Transverse colon (tissue), 4 donors: ENCODE measurements at regions not wholly inside any gene's neighbourhood (a gene's known extent, or its start where the extent isn't known, plus 50 kb on each side); places are given as distances from the start of the nearest gene placed in this dataset.
"Not testable (repeated sequence)": the region's sequence is repeated elsewhere in the genome, so short reads cannot be mapped to it uniquely, and the experiment has no call there.

Experiments
- DNase-seq: peaks from one replicate; pipeline ENCODE4 v3.0.0-alpha.2; 2019
- H3K27ac ChIP-seq, 4 donors: fragments of 200-600 bp; sonication (generic); 2 replicates each; pipeline ENCODE4 v1.5.1; 2016 to 2018; ENCODE audit warnings: inconsistent platforms in 4 of 4
- H3K27me3 ChIP-seq: fragments of 200-600 bp; sonication (generic); 2 replicates; pipeline ENCODE4 v1.5.1; 2017; ENCODE audit warnings: inconsistent platforms
- H3K36me3 ChIP-seq, 4 donors: fragments of 200-600 bp; sonication (generic); 2 replicates each; pipeline ENCODE4 v1.5.1; 2017 to 2019; ENCODE audit warnings: inconsistent platforms in 4 of 4
- H3K4me1 ChIP-seq, 4 donors: fragments of 200-600 bp; sonication (generic); 2 replicates each; pipeline ENCODE4 v1.5.1; 2017 to 2020; ENCODE audit warnings: inconsistent platforms in 4 of 4
- H3K4me3 ChIP-seq, 4 donors: fragments of 200-600 bp; sonication (generic); 1 replicate in 1 of 4; 2 replicates in 3 of 4; pipeline versions ENCODE4 v1.5.1 to v1.6.1; 2017 to 2019; ENCODE audit warnings: inconsistent platforms in 4 of 4
- H3K9me3 ChIP-seq, 2 donors: fragments of 200-600 bp; sonication (generic); 2 replicates each; pipeline ENCODE4 v1.5.1; 2017 to 2019; ENCODE audit warnings: inconsistent platforms in 2 of 2
- CTCF ChIP-seq, 5 experiments: fragments of 200-600 bp in 3 of 5; fragments of 450-650 bp in 2 of 5; sonication (generic) in 3 of 5; IDR thresholded peaks; 1 replicate in 2 of 5; 2 replicates in 3 of 5; pipeline ENCODE4 v1.5.1; 2016 to 2017; ENCODE audit warnings: antibody characterized with exemption in 5 of 5, inconsistent platforms in 3 of 5, mild to moderate bottlenecking in 2 of 5, moderate library complexity in 1 of 5
- EP300 ChIP-seq: sonication (generic); formaldehyde crosslinking; IDR thresholded peaks from one replicate; pipeline ENCODE4 v1.6.1; 2017; ENCODE audit warnings: antibody characterized with exemption, low read depth
- POLR2A ChIP-seq: fragments of 450-650 bp; IDR thresholded peaks from one replicate; pipeline ENCODE4 v1.6.1; 2016; ENCODE audit warnings: antibody characterized with exemption, mild to moderate bottlenecking, moderate library complexity
- POLR2AphosphoS5 ChIP-seq, 3 donors: sonication (generic); formaldehyde crosslinking; IDR thresholded peaks; one replicate each; pipeline ENCODE4 v1.6.1; 2016; ENCODE audit warnings: antibody characterized with exemption in 3 of 3
- WGBS, 2 donors: methylation state at CpG; one replicate each; pipeline ENCODE4 v1.1.5; 2018; ENCODE audit warnings: low coverage in 1 of 2; 5-methylcytosine and 5-hydroxymethylcytosine counted together
- in situ Hi-C, 4 donors: fragments of 200-750 bp; cut with MboI; loops; one replicate each; pipeline versions ENCODE4 v1.15.0 to v1.15.1; 2017; ENCODE audit warnings: low sequenced_read_pairs in 3 of 4, low pct_ligation_motif_present in 1 of 4, low pct_unique_long_range_greater_than_20kb in 1 of 4
- intact Hi-C: fragments of 100-400 bp; cut with DNase I; formaldehyde crosslinking; loops from one replicate; pipeline ENCODE4 v1.15.1; 2023; ENCODE audit warnings: low total_unique reads

- Histone ChIP-seq H3K27ac (no peak overlapping the region), H3K4me1 (no peaks in the 10 kb centered on the region), H3K4me3 (no peak overlapping the region), H3K36me3 (no peaks in the 10 kb centered on the region), H3K27me3 (no peaks in the 10 kb centered on the region), H3K9me3 (no peaks in the 10 kb centered on the region)
- intact Hi-C loops: no loop called here
- DNase-seq: no peak
- WGBS, 2 donors: 83% methylated on average over 6 of the region's 6 CpGs; no CpG with 5 or more reads in 1 of the 2 donors
- in situ Hi-C loops: no loop called here
- TF ChIP-seq POLR2AphosphoS5 (IDR thresholded peaks at IDR 0.05): no peak
- TF ChIP-seq POLR2A: no peak
- no peak for TF ChIP-seq CTCF (IDR thresholded peaks at IDR 0.05)
- TF ChIP-seq EP300: no peak
Observed at GRCh38 chr6:167689751-167690150, 137.0 kb upstream of the AFDN start.

GRCh38 chr6:167690167-167690922, 136.4 kb upstream of the AFDN start:
- H3K4me3 ChIP-seq, intact Hi-C loops, H3K9me3 ChIP-seq, in situ Hi-C loops, H3K36me3 ChIP-seq, H3K27me3 ChIP-seq, H3K4me1 ChIP-seq, DNase-seq, H3K27ac ChIP-seq: not testable (repeated sequence)
- WGBS, 2 donors: 91 to 96% methylated on average over 7 to 14 of the region's 14 CpGs

GRCh38 chr6:167690931-167691330, 135.8 kb upstream of the AFDN start:
- 85 to 95% methylated on average over 3 to 6 of the region's 6 CpGs for WGBS, 2 donors
- no peak overlapping the region for H3K4me3 ChIP-seq
- in situ Hi-C loops: no loop called here
- DNase-seq: no peak
- TF ChIP-seq EP300: no peak
- H3K9me3 ChIP-seq: no peaks in the 10 kb centered on the region
- H3K36me3 ChIP-seq: no peaks in the 10 kb centered on the region
- no peak overlapping the region for H3K27ac ChIP-seq
- H3K4me1 ChIP-seq: no peaks in the 10 kb centered on the region
- intact Hi-C loops: no loop called here
- no peaks in the 10 kb centered on the region for H3K27me3 ChIP-seq

- no peaks in the 10 kb centered on the region for H3K36me3 ChIP-seq
- in situ Hi-C loops (no loop called here), intact Hi-C loops (no loop called here)
- H3K4me1 ChIP-seq: no peaks in the 10 kb centered on the region
- no peak overlapping the region for H3K27ac ChIP-seq
- H3K9me3 ChIP-seq: no peaks in the 10 kb centered on the region
- H3K4me3 ChIP-seq: no peak overlapping the region
- TF ChIP-seq POLR2AphosphoS5 (IDR thresholded peaks at IDR 0.05): no peak
- no peak for TF ChIP-seq EP300
- TF ChIP-seq CTCF (IDR thresholded peaks at IDR 0.05): no peak
- no peak for TF ChIP-seq POLR2A
- no peak for DNase-seq
- 73 to 85% methylated on average over 4 to 13 of the region's 13 CpGs for WGBS, 2 donors
- H3K27me3 ChIP-seq: no peaks in the 10 kb centered on the region
Observed at GRCh38 chr6:167691533-167692312, 135.0 kb upstream of the AFDN start.

- in situ Hi-C loops, H3K27ac ChIP-seq, H3K36me3 ChIP-seq, H3K27me3 ChIP-seq, H3K4me1 ChIP-seq, H3K4me3 ChIP-seq, intact Hi-C loops, DNase-seq, H3K9me3 ChIP-seq: not testable (repeated sequence)
- 87% methylated on average over 8 of the region's 8 CpGs; no CpG with 5 or more reads in 1 of the 2 donors for WGBS, 2 donors
Observed at GRCh38 chr6:167693478-167693877, 133.2 kb upstream of the AFDN start.
